Endothelial cell of umbilical vein (primary cell): ENCODE measurements at regions not wholly inside any gene's neighbourhood (a gene's known extent, or its start where the extent isn't known, plus 50 kb on each side); places are given as distances from the start of the nearest gene placed in this dataset.

Experiments used
- BruUV-seq: library from RNA; stranded (reverse); fragments of 400-500 nt; replicated peaks from 2 replicates; lab custom pipeline; 2021; lab: Mats Ljungman, UMichigan
- CTCF ChIA-PET: fragments of 300-600, 350-600 bp; sonication (Branson Sonifier 250); formaldehyde crosslinking; loops from one replicate; lab custom pipeline; 2021; ENCODE audit warnings: antibody characterized with exemption, inconsistent platforms; lab: Charles Lee
- POLR2A ChIA-PET: fragments of 300-600, 350-600 bp; sonication (Branson Sonifier 250); formaldehyde crosslinking; loops from one replicate; lab custom pipeline; 2021; ENCODE audit warnings: antibody characterized with exemption, inconsistent platforms; lab: Charles Lee
- DNase-seq: peaks from one replicate; pipeline ENCODE4 v3.0.0-alpha.2; 2011; ENCODE audit warnings: low read depth, low spot score
- FAIRE-seq: peaks from 2 replicates; lab custom pipeline; 2011; peaks lifted over from hg19 to GRCh38; lab: Jason Lieb, UNC
- H2AFZ ChIP-seq: 2 replicates; pipeline ENCODE4 v1.6.0; 2012; ENCODE audit warnings: low read depth, low read length, control low read depth, inconsistent platforms
- H3K27ac ChIP-seq: 2 replicates; pipeline ENCODE4 v1.5.1; 2011; ENCODE audit warnings: low read depth, mild to moderate bottlenecking, control low read depth, low read length, moderate library complexity; ENCODE audit not compliant: insufficient read depth
- H3K27me3 ChIP-seq, 2 experiments: 2 replicates each; pipeline versions ENCODE4 v1.6.0 to v1.6.1; 2011; ENCODE audit warnings: low read length in 2 of 2, mixed read lengths in 1 of 2; ENCODE audit not compliant: control insufficient read depth in 2 of 2, insufficient read depth in 2 of 2
- H3K36me3 ChIP-seq, 2 experiments: 2 replicates in 1 of 2; 3 replicates in 1 of 2; pipeline ENCODE4 v1.5.1; 2011; ENCODE audit warnings: low read length in 2 of 2, mild to moderate bottlenecking in 1 of 2, moderate library complexity in 1 of 2; ENCODE audit not compliant: control insufficient read depth in 2 of 2, insufficient read depth in 2 of 2; ENCODE audit errors: extremely low read depth in 1 of 2
- H3K4me1 ChIP-seq: 3 replicates; pipeline ENCODE4 v1.5.1; 2011; ENCODE audit warnings: mild to moderate bottlenecking, low read length; ENCODE audit not compliant: control insufficient read depth, insufficient read depth; ENCODE audit errors: extremely low read depth
- H3K4me2 ChIP-seq: 2 replicates; pipeline ENCODE4 v1.6.1; 2011; ENCODE audit warnings: low read length, control low read depth, mixed read lengths; ENCODE audit not compliant: insufficient read depth
- H3K4me3 ChIP-seq, 3 experiments: fragments of 200-600 bp in 1 of 3; sonication (generic), shearing (Covaris generic) in 1 of 3; replicated peaks in 1 of 3; 2 replicates each; pipeline ENCODE4 v1.5.1; 2011 to 2016; ENCODE audit warnings: control low read depth in 3 of 3, low read length in 3 of 3, mild to moderate bottlenecking in 2 of 3, inconsistent platforms in 1 of 3, low read depth in 1 of 3, moderate library complexity in 1 of 3; ENCODE audit not compliant: insufficient read depth in 1 of 3
- H3K79me2 ChIP-seq: 2 replicates; pipeline ENCODE4 v1.6.0; 2012; ENCODE audit warnings: low read length, inconsistent platforms; ENCODE audit not compliant: control insufficient read depth, insufficient read depth
- H3K9ac ChIP-seq: replicated peaks from 2 replicates; pipeline ENCODE3; 2011; ENCODE audit warnings: low read length, control low read depth; ENCODE audit not compliant: insufficient read depth; ENCODE audit errors: extremely low read depth
- H3K9me1 ChIP-seq: replicated peaks from 3 replicates; pipeline ENCODE4 v1.6.0; 2011; ENCODE audit warnings: mild to moderate bottlenecking, low read length; ENCODE audit not compliant: control insufficient read depth, insufficient read depth; ENCODE audit errors: extremely low read depth
- H3K9me3 ChIP-seq: replicated peaks from 2 replicates; pipeline ENCODE4 v1.5.1; 2012; ENCODE audit warnings: low read length, inconsistent platforms; ENCODE audit not compliant: control insufficient read depth, insufficient read depth
- H4K20me1 ChIP-seq: replicated peaks from 2 replicates; pipeline ENCODE3; 2011; ENCODE audit warnings: mild to moderate bottlenecking, low read length; ENCODE audit not compliant: control insufficient read depth, insufficient read depth; ENCODE audit errors: extremely low read depth
- CTCF ChIP-seq, 2 donors: IDR thresholded peaks; 1 replicate in 1 of 2; 2 replicates in 1 of 2; pipeline ENCODE4 v1.5.1; 2011; ENCODE audit warnings: low read length in 2 of 2, mild to moderate bottlenecking in 2 of 2, moderate library complexity in 2 of 2, control low read depth in 1 of 2, inconsistent platforms in 1 of 2, low read depth in 1 of 2; ENCODE audit not compliant: insufficient read depth in 1 of 2; ENCODE audit errors: extremely low read depth in 1 of 2
- EZH2 ChIP-seq: IDR thresholded peaks from 2 replicates; pipeline ENCODE4 v1.6.1; 2012; ENCODE audit warnings: borderline replicate concordance, low read depth, mild to moderate bottlenecking, moderate library complexity, low read length, inconsistent platforms; ENCODE audit not compliant: severe bottlenecking
- FOS ChIP-seq: IDR thresholded peaks from 2 replicates; pipeline ENCODE4 v1.6.1; 2011; ENCODE audit warnings: mild to moderate bottlenecking, low read length, moderate library complexity, borderline replicate concordance; ENCODE audit not compliant: insufficient read depth
- GATA2 ChIP-seq: IDR thresholded peaks from 2 replicates; pipeline ENCODE4 v1.7.0; 2011; ENCODE audit warnings: low read depth, mild to moderate bottlenecking, moderate library complexity, mixed read lengths, low read length; ENCODE audit not compliant: insufficient read length, insufficient read depth
- JUN ChIP-seq: IDR thresholded peaks from 2 replicates; pipeline ENCODE4 v1.6.1; 2011; ENCODE audit warnings: borderline replicate concordance, low read depth; ENCODE audit not compliant: insufficient read length, insufficient read depth
- MAX ChIP-seq: IDR thresholded peaks from 2 replicates; pipeline ENCODE4 v1.6.1; 2011; ENCODE audit not compliant: insufficient read depth, insufficient read length
- MYC ChIP-seq: IDR thresholded peaks from one replicate; pipeline ENCODE4 v1.6.1; 2011; ENCODE audit warnings: mild to moderate bottlenecking, low read depth, low read length
- POLR2A ChIP-seq: IDR thresholded peaks from 2 replicates; pipeline ENCODE4 v1.6.1; 2012; ENCODE audit warnings: low read depth, mild to moderate bottlenecking, control low read depth, low read length
- POLR2AphosphoS5 ChIP-seq: IDR thresholded peaks from 2 replicates; pipeline ENCODE4 v1.6.1; 2012; ENCODE audit warnings: low read depth, mild to moderate bottlenecking, control low read depth, low read length, moderate library complexity; ENCODE audit not compliant: insufficient read depth
- dilution Hi-C: fragments of 300-500 bp; cut with MboI; formaldehyde crosslinking; loops from one replicate; pipeline ENCODE4 v1.15.0; 2019; ENCODE audit warnings: low sequenced_read_pairs; ENCODE audit not compliant: extremely low pct_ligation_motif_present
- intact Hi-C: fragments of 100-400 bp; cut with micrococcal nuclease; formaldehyde crosslinking; loops from one replicate; pipeline ENCODE4 v1.10.0; 2022

GRCh38 chr3:109939817-109940216, 602.5 kb upstream of the DPPA4 start:
- no peaks in the 10 kb centered on the region for H3K27me3 ChIP-seq

GRCh38 chr3:109943181-109943580, 605.8 kb upstream of the DPPA4 start:
- Histone ChIP-seq H3K9me1 (no peaks in the 10 kb centered on the region), H4K20me1 (no peaks in the 10 kb centered on the region), H3K79me2 (no peaks in the 10 kb centered on the region), H3K4me3 (no peak overlapping the region), H3K9me3 (no peaks in the 10 kb centered on the region), H3K27ac (no peak overlapping the region), H2AFZ (no peak overlapping the region), H3K27me3 (no peaks in the 10 kb centered on the region), H3K9ac (no peak overlapping the region), H3K4me1 (no peaks in the 10 kb centered on the region), H3K4me2 (no peak overlapping the region), H3K36me3 (no peaks in the 10 kb centered on the region)
- POLR2A ChIA-PET, result no interaction called here
- CTCF ChIA-PET, result no interaction called here
- no peak for TF ChIP-seq JUN
- no peak for TF ChIP-seq MAX
- no peak for TF ChIP-seq MYC
- TF ChIP-seq POLR2A, result no peak
- TF ChIP-seq CTCF (IDR thresholded peaks at IDR 0.05; ENCODE audit: extremely low read depth in 1 of 2, insufficient read depth in 1 of 2, low read depth in 1 of 2, low read length in 2 of 2), result no peak
- TF ChIP-seq FOS, result no peak
- no peak for TF ChIP-seq GATA2
- no peak for TF ChIP-seq POLR2AphosphoS5
- no peak for TF ChIP-seq EZH2
- FAIRE-seq (no peak), DNase-seq (no peak)
- dilution Hi-C loops (no loop called here), intact Hi-C loops (no loop called here)
- no TSS peak for BruUV-seq

More at GRCh38 chr3:109939817-109940216, 602.5 kb upstream of the DPPA4 start:
- no peak overlapping the region for H3K9ac ChIP-seq
- FAIRE-seq, result no peak
- H3K4me1 ChIP-seq, result no peaks in the 10 kb centered on the region
- BruUV-seq, result no TSS peak
- no peak overlapping the region for H3K4me2 ChIP-seq
- ChIA-PET POLR2A (no interaction called here), CTCF (no interaction called here)
- H2AFZ ChIP-seq, result no peak overlapping the region
- no peak overlapping the region for H3K27ac ChIP-seq
- H3K79me2 ChIP-seq, result no peaks in the 10 kb centered on the region
- H3K9me1 ChIP-seq, result no peaks in the 10 kb centered on the region
- no peaks in the 10 kb centered on the region for H3K36me3 ChIP-seq
- no peak for DNase-seq
- H3K4me3 ChIP-seq, result no peak overlapping the region
- H4K20me1 ChIP-seq, result no peaks in the 10 kb centered on the region
- TF ChIP-seq JUN (no peak), EZH2 (no peak), POLR2AphosphoS5 (no peak), FOS (no peak), GATA2 (no peak)
- intact Hi-C loops, result no loop called here
- H3K9me3 ChIP-seq, result no peaks in the 10 kb centered on the region
- dilution Hi-C loops, result no loop called here
